ENCODE measurements at regions not wholly inside any gene's neighbourhood (a gene's known extent, or its start where the extent isn't known, plus 50 kb on each side); places are given as distances from the start of the nearest gene placed in this dataset.

GRCh38 chr16:86044241-86044671 is 145.3 kb downstream of the IRF8 start:
- no peak overlapping the region for H3K27ac Mint-ChIP-seq

DNA sequence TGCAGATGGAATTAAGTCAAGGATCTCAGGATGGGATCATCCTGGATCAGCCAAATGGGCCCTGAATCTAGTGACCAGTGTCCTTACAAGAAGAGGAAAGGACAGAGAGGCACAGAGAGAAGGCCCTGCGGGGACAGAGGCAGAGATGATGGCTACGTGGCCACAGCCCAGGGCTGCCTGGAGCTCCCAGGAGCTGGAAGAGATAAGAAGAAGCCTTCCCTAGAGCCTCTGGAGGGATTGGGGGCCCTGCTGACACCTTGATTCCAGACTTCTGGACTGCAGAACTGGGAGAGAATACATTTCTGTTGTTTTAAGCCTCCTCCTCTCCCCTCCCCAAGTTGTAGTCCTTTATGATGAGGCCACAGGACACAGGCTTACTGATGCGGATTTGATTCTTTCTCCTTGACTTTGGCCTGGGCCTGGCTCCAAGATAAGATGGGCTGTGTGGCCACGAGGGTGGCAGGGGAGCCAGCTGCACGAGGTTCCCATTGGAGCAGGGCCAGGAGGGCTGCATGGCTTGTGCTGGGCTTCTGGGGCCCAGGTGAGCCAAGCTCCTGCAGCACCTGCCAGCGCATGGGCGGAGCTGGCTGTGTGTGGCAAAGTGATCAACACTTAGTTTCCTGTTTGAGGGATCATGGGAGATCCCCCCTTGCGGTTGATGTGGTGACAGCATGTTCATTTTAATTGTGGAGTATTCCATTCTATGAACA is 146.1 kb downstream of the IRF8 start:
- no peak for DNase-seq
- Mint-ChIP-seq H3K27ac (no peak overlapping the region), H3K4me1 (peaks cover 7 to 11% of the 10 kb centered on the region in 2 donors), H3K27me3 (peaks cover 66 to 84% of the 10 kb centered on the region in 2 donors), H3K9me3 (no peaks in the 10 kb centered on the region), H3K36me3 (no peaks in the 10 kb centered on the region), H3K4me3 (no peak overlapping the region)
- ATAC-seq (replicated peaks): no peak

More at GRCh38 chr16:86044241-86044671, 145.3 kb downstream of the IRF8 start:
- peak; percentile 54 for ATAC-seq (replicated peaks)
- no peak for DNase-seq
- peaks cover 7 to 11% of the 10 kb centered on the region in 2 donors for H3K4me1 Mint-ChIP-seq
- no peaks in the 10 kb centered on the region for H3K9me3 Mint-ChIP-seq
- peaks cover 68 to 84% of the 10 kb centered on the region in 2 donors for H3K27me3 Mint-ChIP-seq
- no peak overlapping the region for H3K4me3 Mint-ChIP-seq
- H3K36me3 Mint-ChIP-seq: no peaks in the 10 kb centered on the region

- Mint-ChIP-seq H3K27me3 (peaks cover 64 to 84% of the 10 kb centered on the region in 2 donors), H3K9me3 (no peaks in the 10 kb centered on the region), H3K36me3 (no peaks in the 10 kb centered on the region), H3K27ac (no peak overlapping the region), H3K4me3 (no peak overlapping the region), H3K4me1 (peaks cover 7 to 11% of the 10 kb centered on the region in 2 donors)
- DNase-seq (no peak), ATAC-seq (replicated peaks) (no peak)
Measured at GRCh38 chr16:86045591-86045971, 146.6 kb downstream of the IRF8 start.

DNA sequence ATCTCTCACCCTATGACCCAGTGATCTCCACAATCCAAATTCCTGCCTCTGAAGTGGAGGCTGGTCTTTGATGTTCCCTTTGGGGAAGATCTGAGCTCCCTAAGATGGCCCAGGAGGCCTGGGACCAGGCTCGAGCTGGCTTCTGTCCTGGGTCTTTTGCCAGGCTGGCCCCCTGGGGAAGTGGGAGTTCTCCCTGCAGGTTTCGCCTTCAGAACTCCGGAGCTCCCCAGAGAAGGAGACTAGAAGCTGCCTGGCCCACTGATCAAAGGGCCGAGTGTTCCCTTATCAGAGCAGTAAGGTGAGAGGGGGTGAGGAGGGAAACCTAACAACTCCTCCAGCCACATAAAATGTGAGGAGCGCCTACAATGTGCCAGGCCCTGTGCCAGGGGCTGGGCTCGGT is 147.1 kb downstream of the IRF8 start:
- no peak for ATAC-seq (replicated peaks)
- Mint-ChIP-seq H3K4me1 (peaks cover 7 to 11% of the 10 kb centered on the region in 2 donors), H3K27ac (no peak overlapping the region), H3K27me3 (peaks cover 66 to 85% of the 10 kb centered on the region in 2 donors), H3K9me3 (no peaks in the 10 kb centered on the region), H3K4me3 (no peak overlapping the region), H3K36me3 (no peaks in the 10 kb centered on the region)
- DNase-seq: no peak

DNA sequence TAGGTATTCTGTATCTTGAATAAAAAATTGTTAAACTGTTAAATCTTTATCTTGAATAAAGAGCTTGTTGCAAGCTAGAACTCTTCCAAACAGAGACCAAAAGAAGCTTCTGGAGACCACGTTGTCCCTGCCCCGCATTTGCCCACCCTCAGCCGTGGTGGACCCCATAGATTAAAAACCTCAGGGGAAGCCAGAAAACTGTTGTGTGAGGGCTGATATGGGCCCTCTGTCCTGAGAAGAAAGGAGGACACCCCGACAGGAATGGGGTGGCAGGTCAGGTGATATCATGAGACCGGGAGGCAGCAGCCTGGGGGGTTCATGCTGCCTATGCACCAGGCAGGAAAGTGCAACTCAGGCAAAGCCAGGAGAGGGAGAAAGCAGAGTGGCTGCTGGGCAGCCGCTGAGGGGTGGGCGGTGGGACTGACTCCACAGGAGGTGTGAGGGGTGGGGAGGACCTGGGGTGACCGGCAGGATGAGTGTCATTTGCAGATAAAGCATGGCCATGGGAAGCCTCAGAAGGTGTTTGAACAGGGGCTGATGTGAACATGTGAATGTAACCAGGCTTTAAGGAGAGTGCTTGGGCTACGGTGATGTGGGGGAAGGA is 147.8 kb downstream of the IRF8 start:
- no peak for DNase-seq
- ATAC-seq (replicated peaks): no peak
- H3K4me3 Mint-ChIP-seq: no peak overlapping the region
- no peaks in the 10 kb centered on the region for H3K36me3 Mint-ChIP-seq
- no peaks in the 10 kb centered on the region for H3K9me3 Mint-ChIP-seq
- H3K27me3 Mint-ChIP-seq: peaks cover 69 to 92% of the 10 kb centered on the region in 2 donors
- peaks cover 7 to 11% of the 10 kb centered on the region in 2 donors for H3K4me1 Mint-ChIP-seq
- no peak overlapping the region for H3K27ac Mint-ChIP-seq

DNA sequence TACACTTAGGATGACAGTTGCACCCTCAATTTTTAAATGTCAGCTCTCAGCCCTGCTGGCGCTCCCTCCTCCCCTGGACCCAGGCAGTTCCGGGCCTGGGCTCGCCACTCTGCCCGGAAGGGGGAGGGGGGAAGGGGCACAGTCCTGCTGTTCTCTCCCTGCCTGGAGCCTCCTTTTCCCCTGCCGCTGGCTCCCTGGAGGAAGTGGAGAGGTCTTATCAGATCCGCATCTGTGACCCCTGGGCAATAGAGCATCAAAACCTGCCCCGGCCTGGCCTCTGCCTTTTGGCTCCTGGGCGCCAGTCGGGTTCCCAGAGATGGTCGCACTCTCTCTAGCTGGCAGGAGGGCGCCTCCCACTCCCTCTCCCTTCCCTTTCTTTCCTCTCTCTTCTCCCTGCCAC is 149.3 kb downstream of the IRF8 start:
- H3K27me3 Mint-ChIP-seq: peaks cover 67 to 86% of the 10 kb centered on the region in 2 donors
- no peak overlapping the region for H3K4me3 Mint-ChIP-seq
- H3K4me1 Mint-ChIP-seq: peaks cover 7 to 11% of the 10 kb centered on the region in 2 donors
- ATAC-seq (replicated peaks): no peak
- DNase-seq: no peak
- H3K27ac Mint-ChIP-seq: peak overlapping the region; percentile 65
- H3K36me3 Mint-ChIP-seq: no peaks in the 10 kb centered on the region
- no peaks in the 10 kb centered on the region for H3K9me3 Mint-ChIP-seq

- no peak overlapping the region for H3K4me3 Mint-ChIP-seq
- no peaks in the 10 kb centered on the region for H3K9me3 Mint-ChIP-seq
- DNase-seq: no peak
- H3K4me1 Mint-ChIP-seq: peaks cover 7 to 11% of the 10 kb centered on the region in 2 donors
- ATAC-seq (replicated peaks): no peak
- no peaks in the 10 kb centered on the region for H3K36me3 Mint-ChIP-seq
- H3K27me3 Mint-ChIP-seq: peaks cover 63 to 82% of the 10 kb centered on the region in 2 donors
- H3K27ac Mint-ChIP-seq: no peak overlapping the region
Measured at GRCh38 chr16:86048882-86049585, 150.1 kb downstream of the IRF8 start.

DNA sequence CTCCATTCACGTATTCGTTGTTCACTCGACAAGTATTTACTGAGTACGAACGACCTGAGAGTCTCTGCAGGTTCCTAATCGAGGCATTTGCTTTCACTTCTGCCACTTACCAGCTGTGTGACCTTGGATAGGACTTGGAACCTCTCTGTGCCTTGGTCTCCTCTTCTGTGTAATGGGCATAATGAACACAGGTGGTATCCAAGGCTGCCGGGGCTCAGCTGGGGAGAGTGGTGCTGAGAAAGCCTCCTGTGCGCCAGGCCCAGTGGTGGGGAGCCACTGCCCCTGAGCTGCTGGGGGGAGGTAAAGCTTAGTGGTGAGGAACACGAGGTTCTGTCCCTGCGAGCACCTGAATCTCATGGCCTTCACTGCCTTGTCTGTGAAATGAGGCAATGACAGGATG is 150.7 kb downstream of the IRF8 start:
- H3K4me1 Mint-ChIP-seq: peaks cover 3 to 11% of the 10 kb centered on the region in 2 donors
- no peaks in the 10 kb centered on the region for H3K36me3 Mint-ChIP-seq
- peaks cover 58 to 79% of the 10 kb centered on the region in 2 donors for H3K27me3 Mint-ChIP-seq
- H3K27ac Mint-ChIP-seq: no peak overlapping the region
- H3K4me3 Mint-ChIP-seq: no peak overlapping the region
- ATAC-seq (replicated peaks): no peak
- H3K9me3 Mint-ChIP-seq: no peaks in the 10 kb centered on the region
- DNase-seq: no peak

DNA sequence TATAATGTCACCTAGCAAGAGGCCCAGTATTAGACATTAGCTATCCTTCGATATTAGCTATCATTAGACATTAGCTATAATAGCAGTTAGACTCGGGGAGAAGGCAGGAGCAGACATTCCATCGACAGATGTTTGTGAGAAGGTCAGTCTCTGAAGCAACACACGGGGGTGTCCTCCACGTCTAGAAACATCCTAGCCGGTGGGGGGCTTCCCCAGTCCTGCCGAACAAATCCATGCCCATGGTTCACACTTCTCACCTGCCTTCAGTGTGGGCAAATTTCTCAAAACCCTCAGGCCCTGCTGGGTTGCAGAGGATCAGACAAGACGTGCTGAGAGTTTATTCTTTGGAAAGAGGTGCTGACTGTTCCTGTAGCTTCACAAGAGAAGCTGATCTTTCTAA is 151.1 kb downstream of the IRF8 start:
- ATAC-seq (replicated peaks): no peak
- Mint-ChIP-seq H3K36me3 (no peaks in the 10 kb centered on the region), H3K9me3 (no peaks in the 10 kb centered on the region), H3K27me3 (peaks cover 61 to 79% of the 10 kb centered on the region in 2 donors), H3K27ac (no peak overlapping the region), H3K4me3 (no peak overlapping the region), H3K4me1 (peaks cover 2 to 7% of the 10 kb centered on the region in 2 donors)
- no peak for DNase-seq

DNA sequence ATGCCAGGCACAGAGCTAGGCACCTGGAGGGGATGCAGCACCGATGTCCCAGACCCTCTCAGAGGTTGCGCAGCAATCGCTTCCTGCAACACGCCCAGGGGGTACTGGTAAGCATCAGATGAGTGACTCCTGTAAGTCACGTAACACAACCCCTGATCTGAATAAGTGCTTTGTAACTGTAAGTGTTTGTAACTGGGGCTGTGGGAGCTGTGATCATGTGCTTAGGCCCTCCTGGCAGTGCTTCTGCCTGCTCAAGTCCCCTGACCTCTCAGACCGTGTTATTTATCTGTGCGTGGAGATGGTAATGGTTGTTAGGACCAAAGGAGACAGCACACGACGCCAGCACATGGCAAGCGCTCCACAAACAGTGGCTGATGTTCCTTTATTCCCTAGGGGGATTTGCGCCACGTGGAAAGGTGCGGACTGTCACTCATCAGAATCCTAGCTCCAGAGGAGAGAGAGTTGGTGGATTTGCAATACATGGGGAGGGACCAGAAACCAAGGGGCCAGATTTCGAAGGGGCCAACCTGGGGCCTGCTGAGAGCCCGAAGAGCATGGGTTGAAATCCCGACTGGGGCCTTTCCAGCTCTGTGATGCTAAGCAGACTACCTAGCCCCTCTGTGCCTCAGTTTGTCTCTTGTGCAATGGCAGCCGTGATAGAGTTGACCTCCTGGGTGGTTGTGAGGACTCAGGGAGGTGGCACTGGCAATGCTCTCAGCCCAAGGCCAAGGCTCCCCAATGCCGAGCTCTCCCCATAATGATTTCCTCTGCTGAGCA is 151.8 kb downstream of the IRF8 start:
- Mint-ChIP-seq H3K9me3 (no peaks in the 10 kb centered on the region), H3K27me3 (peaks cover 61 to 80% of the 10 kb centered on the region in 2 donors)

DNA sequence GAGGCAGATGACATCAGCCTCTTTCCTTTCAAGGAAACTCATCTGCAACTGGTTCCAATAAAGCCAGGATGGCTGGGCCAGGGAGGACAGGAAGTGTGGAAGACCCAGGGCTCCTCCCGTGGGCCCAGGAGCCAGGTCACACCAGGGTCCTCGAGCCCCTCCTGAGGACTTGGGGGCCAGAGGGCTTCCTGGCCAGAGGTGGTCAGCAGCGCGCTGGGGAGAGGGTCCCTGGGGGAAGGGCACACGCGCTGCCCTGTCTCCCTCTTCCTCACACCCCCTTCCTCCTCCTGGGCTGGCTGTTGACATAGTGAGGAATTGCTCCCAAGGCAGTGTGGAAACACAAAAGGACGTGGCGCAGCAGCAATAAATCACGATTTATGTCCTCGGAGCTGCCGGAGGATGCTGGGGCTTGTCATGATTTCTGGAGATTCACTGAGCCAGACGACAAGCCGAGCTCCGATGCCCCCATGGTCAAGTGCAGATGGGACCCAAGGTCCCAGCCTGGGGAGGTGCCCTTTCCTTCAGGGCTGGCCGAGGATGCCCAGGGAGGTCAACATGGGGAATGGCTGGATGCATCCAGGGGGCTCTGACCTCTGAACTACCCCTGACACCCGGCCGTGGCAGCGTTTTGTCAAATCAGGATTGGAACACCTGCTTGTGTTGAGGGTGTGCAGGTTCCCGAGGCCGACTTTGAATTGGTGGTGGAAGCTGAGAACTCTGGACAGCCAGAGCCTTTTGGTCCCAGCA is 152.6 kb downstream of the IRF8 start:
- Mint-ChIP-seq H3K4me3 (no peak overlapping the region), H3K36me3 (no peaks in the 10 kb centered on the region), H3K4me1 (peaks cover 0 to 4% of the 10 kb centered on the region in 2 donors), H3K27ac (no peak overlapping the region), H3K27me3 (peaks cover 55 to 73% of the 10 kb centered on the region in 2 donors), H3K9me3 (no peaks in the 10 kb centered on the region)
- no peak for DNase-seq
- ATAC-seq (replicated peaks): no peak

More for the DNA sequence above, 151.8 kb downstream of the IRF8 start:
- H3K36me3 Mint-ChIP-seq: no peaks in the 10 kb centered on the region
- H3K27ac Mint-ChIP-seq: no peak overlapping the region
- peaks cover 0 to 4% of the 10 kb centered on the region in 2 donors for H3K4me1 Mint-ChIP-seq
- no peak overlapping the region for H3K4me3 Mint-ChIP-seq
- ATAC-seq (replicated peaks): no peak
- no peak for DNase-seq

- Mint-ChIP-seq H3K4me1 (peaks cover 0 to 4% of the 10 kb centered on the region in 2 donors), H3K9me3 (no peaks in the 10 kb centered on the region), H3K27me3 (peaks cover 49 to 66% of the 10 kb centered on the region in 2 donors), H3K27ac (no peak overlapping the region), H3K4me3 (no peak overlapping the region), H3K36me3 (no peaks in the 10 kb centered on the region)
- ATAC-seq (replicated peaks) (no peak), DNase-seq (no peak)
Measured at GRCh38 chr16:86052115-86052670, 153.2 kb downstream of the IRF8 start.

- Mint-ChIP-seq H3K27me3 (peaks cover 42 to 59% of the 10 kb centered on the region in 2 donors), H3K4me1 (peaks cover 0 to under 1% of the 10 kb centered on the region in 2 donors), H3K36me3 (no peaks in the 10 kb centered on the region), H3K27ac (no peak overlapping the region), H3K4me3 (no peak overlapping the region), H3K9me3 (no peaks in the 10 kb centered on the region)
- ATAC-seq (replicated peaks): no peak
- no peak for DNase-seq
Measured at GRCh38 chr16:86052926-86053325, 154.0 kb downstream of the IRF8 start.

All from stimulated activated naive B cell treated with anti-CD40 and anti-IgM and Interleukin-4, amounts not matched to agents 10 μg/mL and 1 μg/mL and 100 μg/mL, for 72 hours (primary cell).